ENCODE measurements at regions not wholly inside any gene's neighbourhood (a gene's known extent, or its start where the extent isn't known, plus 50 kb on each side); places are given as distances from the start of the nearest gene placed in this dataset.

DNA sequence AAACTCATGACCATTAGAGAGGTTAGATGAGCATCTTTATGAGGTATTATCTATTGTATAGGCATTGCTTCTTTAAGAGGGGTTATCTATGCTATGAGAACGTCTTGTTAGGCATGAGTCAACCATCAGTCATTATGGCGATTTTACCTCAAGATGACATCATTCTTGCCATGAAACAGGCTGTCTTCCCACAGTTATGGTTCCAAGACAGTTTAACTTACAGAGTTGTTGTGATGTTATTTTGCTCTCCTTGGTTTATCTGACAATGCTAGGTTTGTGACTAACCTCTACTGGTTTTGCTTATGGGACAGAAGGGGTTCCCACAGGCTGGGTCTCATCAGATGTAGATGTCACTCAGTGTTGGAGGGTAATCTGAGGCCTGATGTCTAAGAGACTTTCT is 1864.7 kb upstream of the ACO1 start:
- WGBS (ENCODE audit: low lambda C conversion rate), result 0% methylated on average over 2 of the region's 2 CpGs
- CTCF ChIA-PET (ENCODE audit: low intra/inter-chr PET ratio, low total read pairs), result no interaction called here
- TF ChIP-seq FLYWCH1 (CRISPR knock-in tag; IDR thresholded peaks at IDR 0.05) (no peak), CHD2 (IDR thresholded peaks at IDR 0.05; ENCODE audit: low read depth, low read length) (no peak), RBFOX2 (IDR thresholded peaks at IDR 0.05; ENCODE audit: low read depth, low read length) (no peak), ZNF460 (CRISPR knock-in tag; IDR thresholded peaks at IDR 0.05; ENCODE audit: borderline replicate concordance) (no peak), ZNF567 (CRISPR knock-in tag; IDR thresholded peaks at IDR 0.05; ENCODE audit: borderline replicate concordance) (no peak), ATF7 (IDR thresholded peaks at IDR 0.05) (peak; percentile 68), ATF7 (CRISPR knock-in tag; IDR thresholded peaks at IDR 0.05) (no peak), SMAD9 (CRISPR knock-in tag; IDR thresholded peaks at IDR 0.05) (no peak)
- no peaks in the 10 kb centered on the region for H3K27me3 ChIP-seq (ENCODE audit: control insufficient read depth in 1 of 2, insufficient read depth in 2 of 2, low read length in 2 of 2)
- POLR2A ChIA-PET, result no interaction called here
- no TSS peak for BruUV-seq (replicated peaks)
- DNase-seq (ENCODE audit: low spot score), result no peak
- H3K4me2 ChIP-seq (ENCODE audit: low read depth, low read length), result no peak overlapping the region
- H2AFZ ChIP-seq (ENCODE audit: low read length), result no peak overlapping the region
- H3K36me3 ChIP-seq (replicated peaks in 1 of 2; ENCODE audit: control insufficient read depth in 1 of 2, insufficient read depth in 2 of 2, low read length in 2 of 2), result no peaks in the 10 kb centered on the region
- no peak overlapping the region for H3K27ac ChIP-seq (ENCODE audit: extremely low read length, insufficient read depth, low read length)
- H3K9me3 ChIP-seq (ENCODE audit: low read length), result no peaks in the 10 kb centered on the region
- no peak overlapping the region for H3K9ac ChIP-seq (ENCODE audit: insufficient read depth, low read depth, low read length)
- no peaks in the 10 kb centered on the region for H4K20me1 ChIP-seq (ENCODE audit: insufficient read depth, low read length)
- intact Hi-C loops (cut with micrococcal nuclease; ENCODE audit: unreplicated experiment) (no loop called here), in situ Hi-C loops (cut with HindIII; ENCODE audit: extremely low pct_ligation_motif_present, low pct_unique_long_range_greater_than_20kb) (no loop called here)
- FAIRE-seq, result no peak
- no peak for ATAC-seq
- H3K4me1 ChIP-seq (ENCODE audit: insufficient read depth, low read length), result no peaks in the 10 kb centered on the region
- no peak overlapping the region for H3K4me3 ChIP-seq (replicated peaks in 1 of 3; ENCODE audit: insufficient read depth in 1 of 3, low read depth in 2 of 3, low read length in 3 of 3)
- H3K79me2 ChIP-seq (ENCODE audit: insufficient read depth, low read length), result no peaks in the 10 kb centered on the region

DNA sequence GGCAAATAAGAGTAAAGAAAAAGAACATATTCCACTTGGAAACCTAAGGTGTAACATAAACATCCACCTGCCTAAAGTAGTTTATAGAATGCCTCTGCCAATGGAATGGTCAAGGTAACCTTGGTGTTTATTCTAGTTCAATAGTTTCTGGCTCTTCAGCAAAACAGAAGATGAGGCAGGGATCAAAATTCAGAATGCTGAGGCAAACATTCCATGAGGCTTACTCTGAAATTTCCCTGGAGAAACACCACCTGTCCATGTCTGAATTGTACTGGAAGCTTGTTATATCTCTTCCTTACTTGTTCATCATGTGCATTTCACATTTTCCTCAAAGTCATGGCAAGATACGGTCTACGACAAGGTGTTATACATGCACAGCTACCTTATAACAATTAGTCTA is 1862.4 kb upstream of the ACO1 start:
- in situ Hi-C loops (cut with HindIII; ENCODE audit: extremely low pct_ligation_motif_present, low pct_unique_long_range_greater_than_20kb) (no loop called here), intact Hi-C loops (cut with micrococcal nuclease; ENCODE audit: unreplicated experiment) (no loop called here)
- BruUV-seq (replicated peaks), result no TSS peak
- ATAC-seq, result no peak
- FAIRE-seq, result no peak
- H3K9ac ChIP-seq (ENCODE audit: insufficient read depth, low read depth, low read length), result no peak overlapping the region
- H2AFZ ChIP-seq (ENCODE audit: low read length), result no peak overlapping the region
- no peaks in the 10 kb centered on the region for H3K79me2 ChIP-seq (ENCODE audit: insufficient read depth, low read length)
- no peaks in the 10 kb centered on the region for H3K4me1 ChIP-seq (ENCODE audit: insufficient read depth, low read length)
- no peak for DNase-seq (ENCODE audit: low spot score)
- no peak overlapping the region for H3K4me3 ChIP-seq (replicated peaks in 1 of 3; ENCODE audit: insufficient read depth in 1 of 3, low read depth in 2 of 3, low read length in 3 of 3)
- no peaks in the 10 kb centered on the region for H4K20me1 ChIP-seq (ENCODE audit: insufficient read depth, low read length)
- H3K36me3 ChIP-seq (replicated peaks in 1 of 2; ENCODE audit: control insufficient read depth in 1 of 2, insufficient read depth in 2 of 2, low read length in 2 of 2), result no peaks in the 10 kb centered on the region
- no peak overlapping the region for H3K27ac ChIP-seq (ENCODE audit: extremely low read length, insufficient read depth, low read length)
- H3K27me3 ChIP-seq (ENCODE audit: control insufficient read depth in 1 of 2, insufficient read depth in 2 of 2, low read length in 2 of 2), result no peaks in the 10 kb centered on the region
- WGBS (ENCODE audit: low lambda C conversion rate), result 2% methylated on average over 2 of the region's 2 CpGs
- ChIA-PET POLR2A (no interaction called here), CTCF (ENCODE audit: low intra/inter-chr PET ratio, low total read pairs) (no interaction called here)
- H3K9me3 ChIP-seq (ENCODE audit: low read length), result no peaks in the 10 kb centered on the region
- H3K4me2 ChIP-seq (ENCODE audit: low read depth, low read length), result no peak overlapping the region
- TF ChIP-seq HNF4G (IDR thresholded peaks at IDR 0.05; ENCODE audit: borderline replicate concordance, low read depth, low read length) (no peak), HNF4G (CRISPR knock-in tag; IDR thresholded peaks at IDR 0.05; ENCODE audit: borderline replicate concordance, low read depth) (no peak), XRCC5 (optimal IDR thresholded peaks at IDR 0.05; ENCODE audit: low read length) (no peak), ARNT (IDR thresholded peaks at IDR 0.05) (no peak), TGIF2 (CRISPR knock-in tag; IDR thresholded peaks at IDR 0.05) (no peak), ZNF792 (CRISPR knock-in tag; IDR thresholded peaks at IDR 0.05) (no peak), ZNF737 (CRISPR knock-in tag; IDR thresholded peaks at IDR 0.05; ENCODE audit: borderline replicate concordance) (no peak), ZNF703 (CRISPR knock-in tag; IDR thresholded peaks at IDR 0.05; ENCODE audit: borderline replicate concordance) (no peak)
- TF ChIP-seq, protein P1, sequence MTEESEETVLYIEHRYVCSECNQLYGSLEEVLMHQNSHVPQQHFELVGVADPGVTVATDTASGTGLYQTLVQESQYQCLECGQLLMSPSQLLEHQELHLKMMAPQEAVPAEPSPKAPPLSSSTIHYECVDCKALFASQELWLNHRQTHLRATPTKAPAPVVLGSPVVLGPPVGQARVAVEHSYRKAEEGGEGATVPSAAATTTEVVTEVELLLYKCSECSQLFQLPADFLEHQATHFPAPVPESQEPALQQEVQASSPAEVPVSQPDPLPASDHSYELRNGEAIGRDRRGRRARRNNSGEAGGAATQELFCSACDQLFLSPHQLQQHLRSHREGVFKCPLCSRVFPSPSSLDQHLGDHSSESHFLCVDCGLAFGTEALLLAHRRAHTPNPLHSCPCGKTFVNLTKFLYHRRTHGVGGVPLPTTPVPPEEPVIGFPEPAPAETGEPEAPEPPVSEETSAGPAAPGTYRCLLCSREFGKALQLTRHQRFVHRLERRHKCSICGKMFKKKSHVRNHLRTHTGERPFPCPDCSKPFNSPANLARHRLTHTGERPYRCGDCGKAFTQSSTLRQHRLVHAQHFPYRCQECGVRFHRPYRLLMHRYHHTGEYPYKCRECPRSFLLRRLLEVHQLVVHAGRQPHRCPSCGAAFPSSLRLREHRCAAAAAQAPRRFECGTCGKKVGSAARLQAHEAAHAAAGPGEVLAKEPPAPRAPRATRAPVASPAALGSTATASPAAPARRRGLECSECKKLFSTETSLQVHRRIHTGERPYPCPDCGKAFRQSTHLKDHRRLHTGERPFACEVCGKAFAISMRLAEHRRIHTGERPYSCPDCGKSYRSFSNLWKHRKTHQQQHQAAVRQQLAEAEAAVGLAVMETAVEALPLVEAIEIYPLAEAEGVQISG (CRISPR knock-in tag; IDR thresholded peaks at IDR 0.05), result no peak
